GM21515 (cell line): ENCODE measurements at regions not wholly inside any gene's neighbourhood (a gene's known extent, or its start where the extent isn't known, plus 50 kb on each side); places are given as distances from the start of the nearest gene placed in this dataset.

Source experiments
- ATAC-seq: cut with Tn5 transposase; IDR thresholded peaks from one replicate; pipeline ENCODE4 v1.9.1; 2021; ENCODE audit not compliant: unreplicated experiment

- ATAC-seq, result no peak
Observed at GRCh38 chr6:167766986-167767714, 59.6 kb upstream of the AFDN start.

GRCh38 chr6:167767715-167768107 lies 59.0 kb upstream of the AFDN start:
- no peak for ATAC-seq

- no peak for ATAC-seq
Observed at GRCh38 chr6:167768471-167769215, 58.1 kb upstream of the AFDN start.

GRCh38 chr6:167769408-167770190 lies 57.1 kb upstream of the AFDN start:
- ATAC-seq, result no peak

GRCh38 chr6:167770291-167770955 lies 56.3 kb upstream of the AFDN start:
- ATAC-seq, result no peak

- ATAC-seq, result no peak
Observed at GRCh38 chr6:167774881-167775280, 51.8 kb upstream of the AFDN start.

- ATAC-seq, result no peak
Observed at GRCh38 chr6:167776906-167777627, 49.6 kb upstream of the AFDN start.
